ENCODE measurements at regions not wholly inside any gene's neighbourhood (a gene's known extent, or its start where the extent isn't known, plus 50 kb on each side); places are given as distances from the start of the nearest gene placed in this dataset.

GRCh38 chr5:163596608-163597315, 91.3 kb downstream of the MAT2B start:
- H3K27me3 ChIP-seq: peaks cover 0 to 2% of the 10 kb centered on the region in 2 donors
- no peaks in the 10 kb centered on the region for H3K9me3 ChIP-seq
- H3K4me1 ChIP-seq: no peaks in the 10 kb centered on the region
- H3K36me3 ChIP-seq: no peaks in the 10 kb centered on the region
- TF ChIP-seq, protein P1, sequence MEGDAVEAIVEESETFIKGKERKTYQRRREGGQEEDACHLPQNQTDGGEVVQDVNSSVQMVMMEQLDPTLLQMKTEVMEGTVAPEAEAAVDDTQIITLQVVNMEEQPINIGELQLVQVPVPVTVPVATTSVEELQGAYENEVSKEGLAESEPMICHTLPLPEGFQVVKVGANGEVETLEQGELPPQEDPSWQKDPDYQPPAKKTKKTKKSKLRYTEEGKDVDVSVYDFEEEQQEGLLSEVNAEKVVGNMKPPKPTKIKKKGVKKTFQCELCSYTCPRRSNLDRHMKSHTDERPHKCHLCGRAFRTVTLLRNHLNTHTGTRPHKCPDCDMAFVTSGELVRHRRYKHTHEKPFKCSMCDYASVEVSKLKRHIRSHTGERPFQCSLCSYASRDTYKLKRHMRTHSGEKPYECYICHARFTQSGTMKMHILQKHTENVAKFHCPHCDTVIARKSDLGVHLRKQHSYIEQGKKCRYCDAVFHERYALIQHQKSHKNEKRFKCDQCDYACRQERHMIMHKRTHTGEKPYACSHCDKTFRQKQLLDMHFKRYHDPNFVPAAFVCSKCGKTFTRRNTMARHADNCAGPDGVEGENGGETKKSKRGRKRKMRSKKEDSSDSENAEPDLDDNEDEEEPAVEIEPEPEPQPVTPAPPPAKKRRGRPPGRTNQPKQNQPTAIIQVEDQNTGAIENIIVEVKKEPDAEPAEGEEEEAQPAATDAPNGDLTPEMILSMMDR (IDR thresholded peaks at IDR 0.05): no peak
- intact Hi-C loops (cut with DNase I; ENCODE audit: low total_unique reads): no loop called here
- H3K27ac ChIP-seq: no peak overlapping the region
- no peak for DNase-seq
- no peak overlapping the region for H3K4me3 ChIP-seq

- Histone ChIP-seq H3K27ac (no peak overlapping the region), H3K4me1 (no peaks in the 10 kb centered on the region), H3K4me3 (no peak overlapping the region), H3K9me3 (no peaks in the 10 kb centered on the region), H3K27me3 (no peaks in the 10 kb centered on the region), H3K36me3 (no peaks in the 10 kb centered on the region)
- TF ChIP-seq, protein P1 (IDR thresholded peaks at IDR 0.05): no peak
- no peak for DNase-seq
- intact Hi-C loops (cut with DNase I; ENCODE audit: low total_unique reads): no loop called here
These were observed 98.6 kb downstream of the MAT2B start for GRCh38 chr5:163604013-163604412.

- no peak for DNase-seq
These were observed 101.8 kb downstream of the MAT2B start for GRCh38 chr5:163607256-163607655.

GRCh38 chr5:163608621-163609020, 103.2 kb downstream of the MAT2B start:
- no peak overlapping the region for H3K4me3 ChIP-seq
- TF ChIP-seq, protein P1 (IDR thresholded peaks at IDR 0.05): no peak
- H3K36me3 ChIP-seq: no peaks in the 10 kb centered on the region
- no peaks in the 10 kb centered on the region for H3K9me3 ChIP-seq
- H3K27ac ChIP-seq: no peak overlapping the region
- intact Hi-C loops (cut with DNase I; ENCODE audit: low total_unique reads): no loop called here
- H3K27me3 ChIP-seq: no peaks in the 10 kb centered on the region
- no peak for DNase-seq
- H3K4me1 ChIP-seq: no peaks in the 10 kb centered on the region

More at GRCh38 chr5:163607256-163607655, 101.8 kb downstream of the MAT2B start:
- no peaks in the 10 kb centered on the region for H3K4me1 ChIP-seq
- H3K27ac ChIP-seq: no peak overlapping the region
- no peaks in the 10 kb centered on the region for H3K9me3 ChIP-seq
- intact Hi-C loops (cut with DNase I; ENCODE audit: low total_unique reads): no loop called here
- no peaks in the 10 kb centered on the region for H3K27me3 ChIP-seq
- no peaks in the 10 kb centered on the region for H3K36me3 ChIP-seq
- TF ChIP-seq, protein P1 (IDR thresholded peaks at IDR 0.05): no peak
- no peak overlapping the region for H3K4me3 ChIP-seq

- DNase-seq: no peak
- Histone ChIP-seq H3K36me3 (no peaks in the 10 kb centered on the region), H3K27me3 (no peaks in the 10 kb centered on the region), H3K9me3 (no peaks in the 10 kb centered on the region), H3K4me1 (no peaks in the 10 kb centered on the region), H3K27ac (no peak overlapping the region), H3K4me3 (no peak overlapping the region)
- intact Hi-C loops (cut with DNase I; ENCODE audit: low total_unique reads): no loop called here
- TF ChIP-seq, protein P1 (IDR thresholded peaks at IDR 0.05): no peak
These were observed 104.5 kb downstream of the MAT2B start for GRCh38 chr5:163609910-163610309.

Data from tibial artery (tissue), 4 donors.